Stimulated activated CD8-positive, alpha-beta memory T cell treated with anti-CD3 and anti-CD28 coated beads, Interleukin-15, amount 100 ng/mL, for 1 hour (primary cell): ENCODE measurements at regions not wholly inside any gene's neighbourhood (a gene's known extent, or its start where the extent isn't known, plus 50 kb on each side); places are given as distances from the start of the nearest gene placed in this dataset.

Experiments used
- DNase-seq: peaks from one replicate; pipeline ENCODE4 v3.0.0-alpha.2; 2020; ENCODE audit warnings: low read depth

GRCh38 chr2:41725901-41726300, 321.9 kb upstream of the PKDCC start:
- no peak for DNase-seq

DNA sequence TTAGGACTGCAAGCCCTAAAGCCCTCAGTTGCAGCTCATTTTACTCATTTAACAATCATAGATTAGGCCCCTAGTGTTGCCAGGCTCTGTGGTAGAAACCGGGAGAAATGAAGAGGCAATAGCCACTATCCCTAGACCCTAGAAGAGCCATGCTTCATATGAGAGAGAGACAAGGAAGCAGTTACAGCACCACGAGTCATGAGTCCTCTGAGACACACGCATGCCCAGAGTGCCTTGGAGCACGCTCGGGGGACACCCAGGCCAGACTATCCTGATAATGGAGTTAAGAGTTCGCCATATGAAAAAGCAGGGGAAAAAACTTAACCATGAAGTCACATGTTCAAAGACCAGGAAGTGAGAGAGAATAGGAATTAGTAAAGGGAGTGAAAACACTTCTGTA, 321.5 kb upstream of the PKDCC start:
- DNase-seq, result no peak

- no peak for DNase-seq
Measured at GRCh38 chr2:41727152-41727551, 320.7 kb upstream of the PKDCC start.

- no peak for DNase-seq
Measured at GRCh38 chr2:41727711-41728110, 320.1 kb upstream of the PKDCC start.

GRCh38 chr2:41728788-41729338, 319.0 kb upstream of the PKDCC start:
- DNase-seq, result no peak

GRCh38 chr2:41729800-41730364, 317.9 kb upstream of the PKDCC start:
- no peak for DNase-seq

- no peak for DNase-seq
Measured at GRCh38 chr2:41735006-41735405, 312.8 kb upstream of the PKDCC start.

DNA sequence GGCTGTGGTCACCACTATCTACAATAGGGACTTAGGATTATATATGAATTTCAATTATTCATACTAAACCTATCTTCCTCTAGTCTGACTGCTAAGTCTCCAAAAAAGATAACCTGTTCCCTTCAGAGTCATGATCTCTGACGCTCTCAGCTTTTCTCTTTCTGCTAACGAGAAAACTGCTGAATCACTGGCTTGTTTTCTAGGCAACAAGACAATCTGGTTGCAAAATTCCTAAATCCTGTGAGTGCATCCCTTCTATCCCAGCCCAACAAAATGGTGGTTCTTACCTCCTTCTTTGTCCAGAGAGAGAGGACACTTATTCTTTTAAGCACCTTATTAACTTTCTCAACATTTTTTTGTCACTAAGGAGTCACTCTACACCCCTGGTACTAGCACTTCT, 312.3 kb upstream of the PKDCC start:
- no peak for DNase-seq

- DNase-seq, result no peak
Measured at GRCh38 chr2:41736105-41736567, 311.7 kb upstream of the PKDCC start.

DNA sequence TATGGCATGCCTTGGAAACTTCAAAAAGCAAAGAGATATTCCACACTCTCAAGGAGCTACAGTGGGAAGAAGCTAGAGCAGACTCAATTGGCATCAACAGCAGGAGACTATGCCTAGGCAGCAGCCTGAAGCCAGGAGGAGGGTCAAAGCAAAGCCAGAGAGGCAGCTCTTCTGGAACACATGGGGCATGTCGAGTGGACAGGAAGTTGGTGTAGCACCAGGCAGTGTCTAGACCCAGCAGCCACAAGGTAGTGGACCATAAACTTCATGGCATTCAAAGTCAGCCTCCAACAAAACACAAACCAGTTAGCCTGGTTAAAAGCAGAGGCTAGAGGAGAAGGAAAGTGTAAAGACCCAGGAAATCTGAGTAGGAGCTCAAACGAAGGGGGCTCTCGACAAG, 311.2 kb upstream of the PKDCC start:
- DNase-seq, result no peak

GRCh38 chr2:41737888-41738287, 309.9 kb upstream of the PKDCC start:
- no peak for DNase-seq

DNA sequence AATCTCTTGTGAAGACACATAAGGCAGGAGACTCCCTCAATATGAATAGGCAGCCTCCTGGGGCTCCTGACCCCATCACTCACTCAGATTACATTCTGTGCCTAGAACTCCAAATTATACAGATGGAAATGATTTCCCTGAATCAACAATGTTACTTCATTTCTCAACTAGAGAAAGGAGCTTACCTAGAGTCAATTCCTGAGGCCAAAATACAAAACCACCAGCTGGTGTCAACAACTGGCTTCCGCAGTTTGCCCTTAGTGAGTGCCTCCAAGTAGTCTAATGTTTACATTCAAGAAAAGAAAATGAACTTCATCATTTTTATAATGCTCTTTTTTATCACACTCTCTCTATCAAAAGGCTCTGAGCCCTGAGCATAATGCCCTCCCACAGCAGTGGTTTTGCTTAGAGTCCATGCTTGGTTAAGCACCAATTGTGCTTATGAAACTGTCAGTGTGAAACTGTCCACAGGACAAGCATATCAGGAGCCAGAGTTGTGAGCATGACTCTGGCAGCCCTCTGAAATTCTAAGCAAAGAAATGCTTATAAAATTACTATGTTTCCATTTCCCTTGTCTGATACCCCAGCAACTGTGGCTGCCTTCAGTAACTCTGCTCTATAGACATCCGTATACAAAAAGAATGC, 305.7 kb upstream of the PKDCC start:
- DNase-seq, result no peak

DNA sequence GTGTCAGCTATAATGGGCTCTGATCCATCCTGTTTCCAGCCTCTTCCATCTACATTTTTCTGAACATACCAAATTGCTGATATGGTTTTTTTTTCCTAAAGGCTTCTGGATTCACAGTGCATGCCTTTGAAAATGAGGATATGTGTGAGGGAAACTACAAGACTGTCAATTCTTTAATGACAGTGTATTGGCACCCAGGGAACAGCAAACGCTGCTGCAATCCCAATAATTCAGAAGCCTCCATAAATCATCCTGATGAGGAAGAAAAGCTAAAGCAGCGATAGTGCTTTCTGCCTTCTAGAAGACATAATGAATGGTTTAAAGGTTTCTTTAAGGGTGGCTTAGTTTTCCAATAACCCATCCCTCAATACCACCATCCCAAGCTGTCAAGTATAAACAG, 304.5 kb upstream of the PKDCC start:
- DNase-seq, result no peak

DNA sequence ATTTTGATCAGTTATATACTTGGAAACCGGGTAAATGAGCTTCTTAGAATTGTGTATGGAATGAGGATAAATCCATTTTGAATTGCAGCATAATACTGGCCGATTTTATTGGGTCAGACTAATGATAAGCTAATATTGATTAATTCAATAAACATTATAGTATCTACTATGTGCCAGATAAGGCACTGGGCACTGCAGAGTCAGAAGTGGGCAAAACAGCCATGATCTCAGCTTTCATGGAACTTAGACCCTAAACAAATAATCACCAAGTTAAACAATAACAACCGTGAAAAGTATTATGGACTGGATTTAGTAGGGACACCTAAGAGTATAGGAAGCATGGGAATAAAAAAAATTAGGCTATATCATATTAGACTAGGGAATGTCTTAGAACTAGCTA, 297.0 kb upstream of the PKDCC start:
- DNase-seq, result no peak

DNA sequence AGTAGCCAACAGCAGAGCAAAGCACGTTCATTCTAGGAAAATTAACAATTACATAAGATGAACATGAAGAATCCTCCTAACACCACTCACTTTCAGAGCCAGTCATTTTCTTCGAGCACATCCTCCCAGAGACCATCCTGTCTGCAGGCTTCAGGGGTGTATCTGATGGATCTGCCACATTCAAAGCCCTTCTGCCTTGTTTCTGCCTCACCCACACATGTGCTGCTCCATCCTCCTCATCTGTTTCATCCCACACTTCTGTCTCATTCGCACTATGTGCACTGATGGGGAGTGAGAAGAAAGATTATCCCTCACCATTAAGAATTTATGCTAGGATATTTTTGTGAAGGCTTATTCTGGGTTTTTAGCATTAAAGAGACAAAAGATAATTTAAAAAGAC, 287.9 kb upstream of the PKDCC start:
- DNase-seq, result no peak

- DNase-seq, result no peak
Measured at GRCh38 chr2:41763141-41763540, 284.7 kb upstream of the PKDCC start.

DNA sequence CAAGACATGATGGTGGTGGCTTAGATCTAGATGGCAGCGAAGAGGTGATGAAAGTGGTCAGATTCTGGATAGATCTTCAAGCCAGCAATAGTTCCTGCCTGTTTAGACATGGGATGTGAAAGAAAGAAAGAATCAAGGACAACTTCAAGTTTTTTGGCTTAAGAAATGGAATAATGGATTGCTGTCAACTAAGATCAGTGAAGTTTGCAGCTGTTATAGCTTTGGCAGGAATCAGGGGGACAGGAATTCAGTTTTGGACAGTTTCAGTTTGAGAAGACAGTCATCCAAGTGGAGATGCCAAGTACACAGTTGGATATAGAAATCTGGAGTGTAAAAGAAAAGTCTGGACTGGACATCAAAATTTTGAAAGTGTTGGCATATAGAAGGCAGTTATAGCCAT, 283.7 kb upstream of the PKDCC start:
- no peak for DNase-seq

DNA sequence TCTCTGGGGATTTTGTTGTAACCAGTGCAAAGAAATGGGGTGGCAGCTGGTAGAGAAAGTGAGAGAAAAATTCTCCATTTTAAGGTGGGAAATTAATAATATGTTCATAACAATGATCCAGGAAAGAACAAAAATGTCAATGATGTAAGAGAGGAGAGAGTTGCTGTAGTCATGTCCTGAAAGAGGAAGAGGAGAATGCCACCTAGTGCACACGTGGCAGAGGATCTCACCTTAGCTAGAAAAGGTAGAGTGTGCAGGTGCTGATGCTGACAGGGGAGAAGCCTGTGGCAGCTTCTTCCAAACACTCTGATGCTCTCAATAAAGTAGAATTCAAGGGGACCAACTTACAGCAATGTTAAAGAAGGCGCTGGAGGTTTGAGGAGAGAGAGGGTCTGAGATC, 282.9 kb upstream of the PKDCC start:
- DNase-seq, result no peak

DNA sequence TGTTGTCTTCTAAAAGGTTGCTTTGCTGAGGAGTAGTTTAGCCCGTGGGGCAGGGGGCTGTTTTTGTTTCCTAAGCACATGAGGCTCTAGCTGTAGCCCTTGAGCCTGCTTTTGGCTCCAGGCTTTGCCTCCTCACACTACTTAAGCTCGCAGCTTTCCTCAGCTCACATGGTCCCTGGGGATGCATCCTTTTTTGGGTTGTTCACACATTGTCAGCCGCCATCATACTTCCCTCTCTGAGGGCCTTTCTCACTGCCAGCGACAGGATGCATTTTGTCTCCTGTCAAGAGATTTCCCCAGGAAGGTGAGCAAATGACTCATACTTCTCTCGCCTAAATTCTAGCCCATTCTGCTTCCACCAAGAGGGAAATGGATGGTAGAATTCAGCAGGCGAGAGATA, 279.5 kb upstream of the PKDCC start:
- no peak for DNase-seq

DNA sequence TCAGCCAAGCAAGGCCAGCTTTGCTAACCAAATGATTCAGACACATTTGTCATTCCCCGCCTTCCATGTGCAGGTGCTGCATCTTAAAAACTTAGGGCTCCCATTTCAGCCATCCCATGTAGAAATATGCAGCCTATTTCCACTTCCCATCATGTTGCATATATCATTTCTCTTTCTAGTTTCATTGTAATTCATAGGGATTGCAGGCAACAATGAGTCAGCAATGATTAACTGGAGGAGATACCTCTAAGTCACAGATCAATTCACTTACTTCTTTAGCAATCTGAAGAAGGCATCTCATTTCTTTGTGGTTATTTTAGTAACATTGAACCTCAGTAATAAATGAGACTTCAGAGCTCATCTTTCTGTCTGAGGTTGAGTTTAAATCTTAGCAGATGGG, 276.1 kb upstream of the PKDCC start:
- DNase-seq, result no peak

DNA sequence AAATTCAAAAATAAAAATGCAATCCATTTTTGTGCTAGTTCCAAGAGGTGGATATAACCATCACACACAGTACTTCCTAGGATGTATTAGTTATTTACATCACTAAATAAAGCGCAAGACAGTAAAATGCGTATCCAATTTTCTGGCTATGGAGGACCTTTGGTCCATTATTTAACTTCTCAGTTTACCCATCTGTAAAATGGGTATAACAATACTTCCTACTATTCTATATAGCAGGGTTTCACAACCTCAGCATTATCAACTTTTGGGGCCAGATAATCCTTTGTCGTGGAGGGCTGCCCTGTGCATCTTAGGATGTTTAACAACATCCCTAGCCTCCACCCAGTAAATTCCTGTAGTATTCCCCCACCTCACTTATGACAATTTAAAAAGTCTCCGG, 275.1 kb upstream of the PKDCC start:
- no peak for DNase-seq

- no peak for DNase-seq
Measured at GRCh38 chr2:41774011-41774605, 273.7 kb upstream of the PKDCC start.

DNA sequence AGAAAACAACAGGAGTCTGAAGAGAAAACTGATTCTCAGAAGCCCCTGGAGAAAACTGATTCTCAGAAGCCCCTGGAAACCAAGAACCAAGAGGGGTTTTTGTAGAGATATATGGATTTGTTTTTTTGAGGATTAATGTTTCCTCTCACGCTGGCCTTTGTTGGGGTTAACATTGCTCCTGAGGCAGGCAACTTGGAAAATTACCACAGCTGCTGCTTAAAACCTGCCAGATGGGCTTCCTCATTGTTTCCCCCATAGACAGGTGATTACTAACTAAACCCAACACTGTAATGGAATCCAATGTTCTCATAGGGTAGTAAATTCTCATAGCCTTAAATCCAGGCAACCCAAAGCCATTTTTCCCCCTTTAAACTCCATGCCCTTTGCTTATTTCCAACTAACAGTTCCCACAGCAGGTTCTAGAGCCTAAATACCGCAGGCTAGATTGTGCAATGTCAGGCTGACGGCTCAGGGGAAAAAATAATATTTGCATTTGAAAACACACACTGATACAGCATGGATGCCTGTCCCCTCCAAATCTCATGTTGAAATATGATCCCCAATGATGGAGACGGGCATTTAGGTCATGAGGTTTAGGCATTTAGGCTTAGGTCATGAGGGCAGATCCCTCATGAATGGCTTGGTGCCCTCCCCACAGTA, 272.3 kb upstream of the PKDCC start:
- no peak for DNase-seq
